ENCODE measurements at regions not wholly inside any gene's neighbourhood (a gene's known extent, or its start where the extent isn't known, plus 50 kb on each side); places are given as distances from the start of the nearest gene placed in this dataset.

- Histone ChIP-seq H3K27ac (ENCODE audit: low read depth, low read length) (no peak overlapping the region), H3K27me3 (ENCODE audit: control insufficient read depth, insufficient read depth, low read length) (peaks cover 4% of the 10 kb centered on the region), H3K4me3 (ENCODE audit: low read depth, low read length) (no peak overlapping the region), H3K9me3 (ENCODE audit: control insufficient read depth, insufficient read depth, low read length) (no peaks in the 10 kb centered on the region)
- CTCF ChIA-PET: interaction anchor here (0.5 kb wide), 1 partner anchor 24 kb away, joined by 3 read pairs; no protein-coding TSS in a partner anchor
- no peak for DNase-seq (ENCODE audit: low read depth, low spot score)
- no peak for TF ChIP-seq CTCF (IDR thresholded peaks at IDR 0.05; ENCODE audit: low read depth, low read length)
- POLR2A ChIA-PET: no interaction called here
Measured at GRCh38 chr6:106792536-106793236, 163.3 kb downstream of the QRSL1 start.

GRCh38 chr6:106790935-106791334 is 161.6 kb downstream of the QRSL1 start:
- no peak for TF ChIP-seq CTCF (IDR thresholded peaks at IDR 0.05; ENCODE audit: low read depth, low read length)
- ChIA-PET POLR2A (no interaction called here), CTCF (no interaction called here)

GRCh38 chr6:106790149-106790770 is 160.9 kb downstream of the QRSL1 start:
- TF ChIP-seq CTCF (IDR thresholded peaks at IDR 0.05; ENCODE audit: low read depth, low read length): no peak
- ChIA-PET CTCF (no interaction called here), POLR2A (no interaction called here)
- H3K27me3 ChIP-seq (ENCODE audit: control insufficient read depth, insufficient read depth, low read length): peaks cover 2% of the 10 kb centered on the region
- H3K9me3 ChIP-seq (ENCODE audit: control insufficient read depth, insufficient read depth, low read length): no peaks in the 10 kb centered on the region
- DNase-seq (ENCODE audit: low read depth, low spot score): no peak
- H3K27ac ChIP-seq (ENCODE audit: low read depth, low read length): no peak overlapping the region
- no peak overlapping the region for H3K4me3 ChIP-seq (ENCODE audit: low read depth, low read length)

More at GRCh38 chr6:106790935-106791334, 161.6 kb downstream of the QRSL1 start:
- H3K9me3 ChIP-seq (ENCODE audit: control insufficient read depth, insufficient read depth, low read length): no peaks in the 10 kb centered on the region
- H3K27me3 ChIP-seq (ENCODE audit: control insufficient read depth, insufficient read depth, low read length): peaks cover 2% of the 10 kb centered on the region
- no peak overlapping the region for H3K4me3 ChIP-seq (ENCODE audit: low read depth, low read length)
- no peak for DNase-seq (ENCODE audit: low read depth, low spot score)
- no peak overlapping the region for H3K27ac ChIP-seq (ENCODE audit: low read depth, low read length)

- CTCF ChIA-PET: no interaction called here
- no peak for TF ChIP-seq CTCF (IDR thresholded peaks at IDR 0.05; ENCODE audit: low read depth, low read length)
- H3K9me3 ChIP-seq (ENCODE audit: control insufficient read depth, insufficient read depth, low read length): no peaks in the 10 kb centered on the region
- no peak overlapping the region for H3K27ac ChIP-seq (ENCODE audit: low read depth, low read length)
- H3K4me3 ChIP-seq (ENCODE audit: low read depth, low read length): no peak overlapping the region
- POLR2A ChIA-PET: no interaction called here
- no peak for DNase-seq (ENCODE audit: low read depth, low spot score)
- peaks cover 2% of the 10 kb centered on the region for H3K27me3 ChIP-seq (ENCODE audit: control insufficient read depth, insufficient read depth, low read length)
Measured at GRCh38 chr6:106789428-106790148, 160.2 kb downstream of the QRSL1 start.

- ChIA-PET POLR2A (no interaction called here), CTCF (no interaction called here)
- DNase-seq (ENCODE audit: low read depth, low spot score): no peak
- Histone ChIP-seq H3K27ac (ENCODE audit: low read depth, low read length) (no peak overlapping the region), H3K27me3 (ENCODE audit: control insufficient read depth, insufficient read depth, low read length) (peaks cover 2% of the 10 kb centered on the region), H3K4me3 (ENCODE audit: low read depth, low read length) (no peak overlapping the region), H3K9me3 (ENCODE audit: control insufficient read depth, insufficient read depth, low read length) (no peaks in the 10 kb centered on the region)
- TF ChIP-seq CTCF (IDR thresholded peaks at IDR 0.05; ENCODE audit: low read depth, low read length): no peak
Measured at GRCh38 chr6:106788761-106789160, 159.4 kb downstream of the QRSL1 start.
